ENCODE measurements at regions not wholly inside any gene's neighbourhood (a gene's known extent, or its start where the extent isn't known, plus 50 kb on each side); places are given as distances from the start of the nearest gene placed in this dataset.
"Not testable (repeated sequence)": the region's sequence is repeated elsewhere in the genome, so short reads cannot be mapped to it uniquely, and the experiment has no call there.

DNA sequence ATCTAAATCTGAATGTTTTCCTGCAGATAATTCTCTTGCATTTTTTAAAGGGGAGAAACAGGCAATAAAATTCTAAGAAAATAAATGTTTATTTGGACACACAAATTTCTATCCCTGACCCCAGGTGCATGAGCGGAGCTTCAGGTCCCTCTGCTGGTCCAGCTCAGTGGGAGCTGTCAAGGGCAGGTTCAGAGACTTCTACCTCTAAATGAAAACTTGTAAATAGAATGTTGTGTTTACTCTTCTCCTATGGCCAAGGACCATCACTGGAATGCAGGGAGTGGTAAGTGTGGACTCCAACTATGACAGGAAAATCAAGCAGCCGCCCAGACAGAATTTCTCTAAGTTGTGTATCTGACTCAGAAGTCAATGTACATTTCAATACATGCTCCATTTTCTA is 148.6 kb upstream of the TTC29 start:
- intact Hi-C loops (cut with DNase I), result no loop called here
- DNase-seq (ENCODE audit: low spot score), result no peak

DNA sequence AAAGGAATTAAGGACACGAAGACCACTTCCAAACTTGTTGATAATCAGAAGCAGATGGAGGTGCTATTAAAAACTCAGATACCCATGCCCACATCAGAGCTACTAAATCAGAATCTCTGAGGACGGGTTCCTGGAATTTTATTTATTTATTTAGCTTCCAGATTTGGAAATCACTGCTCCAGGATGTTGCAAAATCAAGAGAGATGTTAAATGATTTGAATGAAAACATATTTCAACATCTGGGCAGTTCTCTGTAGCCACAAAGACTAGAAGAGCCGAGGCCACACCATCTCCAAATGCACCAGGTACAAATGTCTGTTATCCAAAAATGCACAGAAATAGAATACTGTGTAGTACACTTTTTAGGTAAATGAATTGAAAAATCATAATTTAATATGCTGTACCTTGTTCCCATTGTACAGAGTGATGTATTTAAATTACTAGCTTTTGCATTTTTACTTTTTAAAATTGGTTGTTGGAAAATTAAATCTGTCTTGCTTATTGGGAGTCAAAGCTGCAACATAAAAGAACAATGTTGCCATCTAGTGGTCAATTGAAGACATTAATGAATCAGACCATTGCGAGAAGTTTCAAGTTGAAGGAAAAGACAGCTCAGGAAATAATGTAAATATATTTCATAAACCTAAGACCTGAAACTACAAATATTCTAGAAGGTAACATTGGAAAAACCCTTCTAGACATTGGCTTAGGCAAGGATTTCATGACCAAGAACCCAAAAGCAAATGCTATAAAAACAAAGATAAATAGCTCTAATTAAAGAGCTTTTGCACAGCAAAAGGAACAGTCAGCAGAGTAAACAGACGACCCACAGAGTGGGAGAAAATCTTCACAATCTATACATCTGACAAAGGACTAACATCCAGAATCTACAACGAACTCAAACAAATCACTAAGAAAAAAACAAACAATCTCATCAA is 151.3 kb upstream of the TTC29 start:
- intact Hi-C loops (cut with DNase I), result loop anchor here (1.0 to 5.0 kb wide), 2 partner anchors 78 to 755 kb away; no protein-coding TSS in a partner anchor
- no peak for DNase-seq (ENCODE audit: low spot score)

DNA sequence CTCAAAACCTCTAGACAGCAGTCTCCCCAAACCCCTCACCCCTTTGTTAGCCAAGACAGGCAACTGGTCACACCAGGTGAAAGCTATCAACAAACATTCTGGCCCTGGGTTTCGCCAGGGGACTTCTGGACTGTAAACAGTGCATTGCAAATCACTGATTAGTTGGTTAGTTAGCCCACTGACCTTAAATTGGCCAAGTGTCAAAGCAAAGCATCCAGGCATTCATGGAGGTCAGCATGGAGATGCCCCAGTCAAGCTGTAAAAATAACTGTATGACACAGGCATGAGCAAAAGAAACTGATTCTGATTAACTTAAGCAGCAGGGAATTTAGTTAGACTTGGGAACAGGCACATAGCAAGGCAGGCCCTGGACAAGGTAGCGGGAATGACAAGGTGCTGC is 156.0 kb upstream of the TTC29 start:
- intact Hi-C loops (cut with DNase I), result no loop called here
- no peak for DNase-seq (ENCODE audit: low spot score)

DNA sequence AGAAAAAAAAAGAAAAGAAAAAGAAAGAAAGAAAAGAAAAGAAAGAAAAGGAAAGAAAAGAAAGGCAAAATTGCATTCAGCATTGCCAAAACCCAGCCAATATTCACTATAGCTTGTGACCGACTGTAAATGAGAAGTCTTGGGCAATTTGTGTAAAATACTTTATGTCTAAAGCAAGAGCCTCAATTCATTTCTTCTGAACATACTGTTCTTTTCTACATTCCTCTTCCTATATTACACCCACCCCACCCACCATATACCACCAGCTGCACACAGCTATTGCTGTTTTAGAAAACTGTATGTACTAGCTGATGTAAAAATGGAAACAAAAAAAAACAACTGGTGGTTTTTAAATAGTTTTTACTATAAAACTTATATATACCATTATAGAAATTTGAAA is 156.9 kb upstream of the TTC29 start:
- intact Hi-C loops (cut with DNase I), result no loop called here
- no peak for DNase-seq (ENCODE audit: low spot score)

DNA sequence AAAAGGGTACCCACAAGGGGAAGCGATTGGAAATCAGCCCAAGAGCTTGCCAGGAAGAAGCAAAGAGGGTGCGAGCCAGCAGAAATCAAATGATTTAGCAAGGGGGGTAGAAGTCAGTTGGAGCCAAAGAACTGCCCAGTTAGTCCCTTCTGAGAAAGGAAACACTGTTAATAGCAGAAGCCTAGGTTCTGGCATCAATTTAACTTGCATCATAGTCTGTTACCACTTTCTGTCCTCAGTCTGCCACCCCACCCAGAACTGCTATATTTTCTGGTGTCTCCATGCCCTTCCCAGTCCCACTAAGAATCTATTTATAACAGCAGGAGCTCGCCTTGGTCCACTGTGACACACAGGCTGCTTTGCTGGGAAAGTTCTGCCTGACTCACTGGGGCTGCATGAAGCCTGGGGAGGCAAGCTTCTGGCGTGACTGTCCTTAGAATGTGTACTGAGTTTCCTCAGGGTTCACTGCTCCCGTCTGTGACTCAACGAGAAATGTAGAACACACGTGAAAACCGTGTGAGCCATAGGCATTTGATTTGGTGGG is 157.8 kb upstream of the TTC29 start:
- intact Hi-C loops (cut with DNase I), result no loop called here
- peak; percentile 76 for DNase-seq (ENCODE audit: low spot score)

DNA sequence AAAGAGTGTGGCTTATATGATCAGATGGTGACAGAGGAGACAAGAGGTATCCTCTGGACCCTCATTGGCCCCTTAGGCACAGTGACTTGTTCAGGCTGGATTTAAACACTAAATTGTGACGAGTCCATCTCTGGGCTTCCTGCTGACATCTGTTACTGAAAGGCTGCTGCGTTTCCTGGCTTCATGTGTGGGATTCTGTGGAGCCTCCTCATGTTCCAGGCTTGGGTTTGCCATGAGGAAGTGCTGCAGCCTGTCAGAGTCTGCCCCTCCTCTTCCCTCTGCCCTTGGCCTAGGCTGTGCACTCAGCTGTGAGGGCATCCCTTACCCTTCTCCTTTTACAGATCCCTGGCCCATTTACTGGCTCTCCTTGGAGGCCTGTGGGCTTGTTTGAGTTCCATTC is 159.1 kb upstream of the TTC29 start:
- intact Hi-C loops (cut with DNase I), result no loop called here
- DNase-seq (ENCODE audit: low spot score), result no peak

DNA sequence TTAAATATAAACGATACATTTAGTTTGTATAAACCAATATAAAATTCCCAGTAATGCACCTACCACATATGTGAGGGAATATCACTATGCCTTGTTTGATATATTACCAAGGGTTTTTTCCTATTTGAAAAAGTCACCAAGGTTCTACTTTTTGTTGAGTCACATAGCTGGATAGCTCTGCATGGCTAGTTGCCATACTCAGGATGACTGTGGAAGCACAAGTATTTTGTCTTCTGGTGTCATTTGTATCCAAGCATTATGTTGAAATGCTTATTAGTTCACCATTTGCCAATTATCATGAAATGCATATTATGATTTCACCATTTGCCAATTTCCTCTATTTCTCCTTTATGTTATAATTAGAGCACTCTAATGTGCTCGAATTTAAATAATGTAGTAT is 162.7 kb upstream of the TTC29 start:
- DNase-seq (ENCODE audit: low spot score), result no peak
- intact Hi-C loops (cut with DNase I), result no loop called here

DNA sequence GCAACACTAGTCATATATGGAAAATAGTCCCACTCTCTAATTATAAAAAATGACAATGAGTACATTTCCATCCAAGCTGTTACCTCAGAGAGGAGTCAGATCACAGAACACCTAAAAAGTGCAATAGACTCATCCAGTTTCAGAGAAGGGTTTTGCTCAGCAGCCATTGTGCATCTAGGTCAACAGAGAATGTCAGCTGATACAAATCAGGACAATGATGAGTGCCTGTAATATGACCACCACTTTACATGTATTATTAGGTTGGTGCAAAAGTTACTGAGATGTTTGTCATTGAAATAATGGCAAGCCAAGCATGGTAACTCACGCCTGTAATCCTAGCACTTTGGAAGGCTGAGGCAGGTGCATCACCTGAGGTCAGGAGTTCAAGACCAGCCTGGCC is 164.1 kb upstream of the TTC29 start:
- DNase-seq (ENCODE audit: low spot score), result no peak
- intact Hi-C loops (cut with DNase I), result loop anchor here (2.0 kb wide), 1 partner anchor 481 kb away; no protein-coding TSS in a partner anchor

DNA sequence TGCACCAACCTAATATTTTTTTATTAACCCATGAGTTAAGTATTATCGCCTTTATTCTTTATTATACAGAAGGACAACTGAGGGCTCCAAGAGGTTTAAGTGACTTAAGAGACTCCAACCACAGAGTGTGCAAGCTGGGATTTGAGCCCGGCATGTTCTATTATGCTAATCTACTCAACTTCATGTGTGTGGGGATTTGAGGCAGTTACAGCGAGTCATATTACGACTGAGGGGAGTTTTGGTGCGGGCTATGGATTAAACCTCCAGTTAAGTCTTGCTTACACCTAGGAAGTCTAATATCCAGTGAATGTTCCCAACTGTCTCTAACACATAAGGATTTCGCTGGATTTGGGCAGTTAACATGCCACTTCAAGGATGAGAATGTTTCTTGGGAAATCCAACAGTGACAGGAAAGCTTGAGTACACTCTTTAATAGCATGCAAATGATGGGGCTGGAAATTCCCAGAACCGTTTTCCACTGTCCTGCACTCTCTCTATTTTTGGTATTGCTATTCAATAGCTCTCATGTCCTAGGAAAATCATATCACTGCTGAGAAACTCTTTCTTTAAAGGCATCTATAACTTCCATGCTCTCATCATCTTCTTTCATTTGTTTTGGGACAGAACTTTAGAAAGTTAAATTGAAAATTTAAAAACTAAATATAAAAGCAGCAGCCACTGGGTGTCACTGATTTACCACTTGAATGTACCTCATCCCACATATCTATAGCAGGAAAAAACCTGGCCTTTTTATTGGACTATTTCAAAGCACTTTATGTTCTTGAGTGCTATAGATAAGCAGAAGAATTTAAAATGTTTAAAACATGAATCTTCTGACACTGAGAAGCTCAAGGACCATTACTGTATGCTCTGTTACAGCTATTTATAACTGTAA is 165.1 kb upstream of the TTC29 start:
- DNase-seq (ENCODE audit: low spot score), result no peak
- intact Hi-C loops (cut with DNase I), result loop anchor here (2.0 kb wide), 1 partner anchor 480 kb away; no protein-coding TSS in a partner anchor

DNA sequence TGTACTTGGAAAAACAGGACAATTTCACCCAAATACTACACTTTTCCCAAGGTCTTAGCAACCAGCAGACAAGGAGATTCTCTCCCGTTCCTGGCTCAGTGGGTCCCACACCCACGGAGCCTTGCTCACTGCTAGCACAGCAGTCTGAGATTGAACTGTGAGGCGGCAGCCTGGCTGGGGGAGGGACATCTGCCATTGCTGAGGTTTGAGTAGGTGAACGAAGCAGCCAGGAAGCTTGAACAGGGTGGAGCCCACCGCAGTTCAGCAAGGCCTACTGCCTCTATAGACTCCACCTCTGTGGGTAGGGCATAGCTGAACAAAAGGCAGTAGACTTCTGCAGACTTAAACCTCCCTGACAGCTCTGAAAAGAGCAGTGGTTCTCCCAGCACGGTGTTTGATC is 166.5 kb upstream of the TTC29 start:
- intact Hi-C loops (cut with DNase I), result not testable (repeated sequence)

DNA sequence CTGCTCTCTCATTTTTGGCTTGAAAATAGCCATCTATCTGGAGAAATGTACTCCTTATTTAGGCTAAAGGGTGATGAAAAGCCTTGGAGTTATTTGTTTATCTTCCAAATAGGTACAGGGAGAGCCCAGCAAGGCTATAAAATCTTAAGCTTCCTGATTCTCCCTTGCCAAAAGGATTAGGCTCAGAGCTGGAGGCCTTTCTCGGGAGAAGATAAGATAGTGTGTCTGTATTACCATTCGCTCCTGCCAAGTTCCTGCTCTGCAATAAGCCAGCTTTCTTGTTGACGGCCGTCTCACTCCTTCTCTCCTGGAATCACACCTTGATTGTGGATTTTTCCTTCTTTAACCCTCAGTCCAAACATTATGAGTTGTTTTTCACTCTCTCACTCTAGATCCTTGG is 171.8 kb upstream of the TTC29 start:
- no peak for DNase-seq (ENCODE audit: low spot score)
- intact Hi-C loops (cut with DNase I), result loop anchor here (5.0 kb wide), 1 partner anchor 40 kb away; no protein-coding TSS in a partner anchor

More for the DNA sequence above, 166.5 kb upstream of the TTC29 start:
- DNase-seq (ENCODE audit: low spot score), result not testable (repeated sequence)

DNA sequence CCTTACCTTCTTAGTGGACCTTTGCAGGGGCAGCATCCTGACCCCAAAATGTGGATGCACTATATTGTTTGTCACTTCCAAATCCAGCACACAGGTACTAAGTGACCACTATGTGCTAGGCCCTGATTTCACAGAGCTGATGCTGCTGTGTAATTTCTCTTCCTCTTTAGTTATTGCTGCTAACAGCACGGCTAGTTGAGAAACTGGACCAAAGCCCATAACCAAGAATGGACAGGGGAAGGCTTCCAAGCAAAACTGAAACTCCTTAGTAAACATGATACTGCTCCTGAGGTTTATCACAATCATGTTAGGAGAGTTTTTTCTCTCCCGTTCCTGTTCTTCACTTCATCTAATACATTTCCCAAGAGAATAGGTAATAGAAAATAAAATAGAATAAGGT is 172.9 kb upstream of the TTC29 start:
- intact Hi-C loops (cut with DNase I), result loop anchor here (5.0 kb wide), 1 partner anchor 39 kb away; no protein-coding TSS in a partner anchor

DNA sequence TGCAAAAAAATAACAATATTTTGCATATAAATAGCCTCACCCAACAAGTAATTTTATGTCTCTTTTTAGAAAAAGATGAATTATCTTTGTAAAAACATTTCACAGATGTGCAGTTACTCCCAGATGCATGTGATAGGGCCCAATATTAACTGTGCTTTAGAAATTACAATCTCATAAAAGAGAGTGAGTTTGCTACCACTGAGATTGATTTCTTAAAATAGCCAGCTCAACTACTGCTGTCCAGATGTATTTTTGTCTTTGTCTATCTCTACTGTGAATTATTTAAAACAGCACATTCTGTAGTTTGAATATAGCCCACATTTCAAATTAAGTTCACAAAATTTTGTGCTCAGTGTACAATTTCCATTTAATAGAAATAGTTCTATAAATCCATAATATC is 177.0 kb upstream of the TTC29 start:
- intact Hi-C loops (cut with DNase I), result no loop called here
- no peak for DNase-seq (ENCODE audit: low spot score)

More for the DNA sequence above, 172.9 kb upstream of the TTC29 start:
- no peak for DNase-seq (ENCODE audit: low spot score)

DNA sequence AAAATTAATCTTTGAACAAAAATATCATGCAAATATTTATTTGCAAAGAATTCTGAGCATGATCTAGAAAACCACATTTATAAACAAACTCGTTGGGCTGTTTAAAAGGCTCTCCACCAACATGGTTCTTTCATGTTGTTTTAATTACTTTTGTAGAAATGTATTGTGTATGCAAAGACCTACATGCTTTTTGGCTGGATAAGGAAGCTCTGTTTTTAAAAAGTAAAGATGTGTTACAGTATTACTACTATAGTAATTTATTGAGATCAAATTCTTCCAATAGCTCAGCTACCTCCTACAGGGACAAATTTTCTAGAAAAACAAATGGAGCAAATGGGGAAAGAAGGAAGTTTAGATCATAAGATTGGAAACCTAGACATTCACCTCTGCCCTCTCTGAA is 177.5 kb upstream of the TTC29 start:
- DNase-seq (ENCODE audit: low spot score), result no peak
- intact Hi-C loops (cut with DNase I), result no loop called here

DNA sequence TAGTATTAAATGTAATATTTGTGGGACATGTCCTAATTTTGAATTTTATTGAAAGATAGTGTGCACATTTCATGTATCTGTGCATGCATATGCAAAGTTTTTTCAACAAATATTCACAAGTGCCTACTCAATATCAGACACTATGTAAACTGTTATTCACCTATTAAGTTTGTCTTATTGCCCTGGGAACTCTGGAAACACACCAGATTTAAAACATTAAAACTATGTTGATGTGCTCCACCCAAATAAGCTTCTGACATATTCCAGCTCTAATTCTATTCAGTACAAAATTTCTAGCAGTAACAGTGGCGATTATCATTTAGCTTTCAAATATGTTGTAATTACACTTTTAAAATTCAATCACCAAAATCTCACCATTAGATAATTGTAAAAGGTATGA is 183.1 kb upstream of the TTC29 start:
- no peak for DNase-seq (ENCODE audit: low spot score)
- intact Hi-C loops (cut with DNase I), result no loop called here

DNA sequence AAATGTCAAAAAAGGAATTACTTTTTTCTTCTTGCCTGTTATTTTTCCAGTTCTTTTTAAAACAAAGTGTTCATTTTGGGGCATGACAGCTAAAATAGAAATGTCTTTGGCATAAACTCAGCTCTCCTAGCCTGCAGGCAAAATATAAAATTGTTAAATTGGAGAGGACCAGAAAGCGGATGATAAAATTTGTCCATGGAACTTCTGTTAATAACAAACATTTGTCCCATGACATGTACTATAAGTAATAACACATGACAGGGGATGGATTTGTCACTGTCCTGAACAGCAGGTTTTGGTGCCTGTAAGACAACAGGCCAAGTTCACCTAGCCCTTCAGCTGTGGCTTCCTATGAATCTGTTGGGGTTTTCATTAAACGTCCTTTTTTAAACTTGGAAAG is 184.0 kb upstream of the TTC29 start:
- intact Hi-C loops (cut with DNase I), result no loop called here
- DNase-seq (ENCODE audit: low spot score), result no peak

DNA sequence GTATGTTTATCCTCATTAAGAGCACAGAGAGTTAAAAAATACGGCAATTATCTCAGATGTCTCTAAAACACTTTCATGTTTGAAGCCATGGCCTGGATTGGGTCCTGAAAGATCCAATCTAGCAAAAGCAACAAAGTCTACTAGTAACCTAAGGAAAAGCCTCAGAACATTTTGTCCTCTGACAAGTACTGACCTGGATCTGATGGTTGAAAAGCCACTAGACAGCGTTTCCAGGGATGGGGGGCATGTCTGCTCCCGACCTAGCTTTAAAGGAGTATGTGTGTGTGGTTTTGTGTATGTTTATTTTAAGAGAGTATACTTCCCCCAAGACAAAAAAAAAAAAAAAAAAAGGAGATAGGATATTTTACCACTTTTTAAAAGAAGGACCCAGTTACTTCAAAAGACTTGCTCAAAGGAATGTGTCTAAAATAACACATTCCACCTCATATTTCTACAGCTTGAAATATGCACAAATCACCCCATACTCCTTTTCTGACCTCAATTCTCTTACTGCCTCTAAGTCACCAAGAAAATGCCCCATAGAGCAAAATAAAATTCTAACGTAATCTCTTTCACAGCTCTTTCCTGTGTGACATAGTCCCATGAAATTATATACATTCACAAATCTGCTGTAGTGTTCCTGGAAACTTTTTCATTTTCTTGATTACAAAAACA is 189.0 kb upstream of the TTC29 start:
- intact Hi-C loops (cut with DNase I), result no loop called here
- DNase-seq (ENCODE audit: low spot score), result no peak

DNA sequence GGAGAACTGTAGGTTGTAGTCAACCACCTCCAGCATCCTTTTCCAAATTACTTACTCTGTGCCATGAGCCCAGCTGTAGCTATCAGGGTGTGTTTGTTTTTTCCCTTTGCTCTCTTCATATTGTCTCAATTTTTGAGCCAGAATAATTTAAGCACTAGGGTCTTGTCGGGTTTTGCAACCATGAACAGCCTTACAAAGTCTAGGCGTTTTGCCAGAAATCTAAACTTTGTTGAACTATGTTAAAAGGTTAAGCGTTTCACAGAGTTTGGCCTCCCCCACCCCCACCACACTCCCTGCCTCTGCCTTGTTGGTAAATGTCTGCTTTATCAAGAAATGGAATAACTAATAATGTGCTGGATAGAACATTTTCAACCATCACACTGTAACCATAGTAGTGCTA is 190.6 kb upstream of the TTC29 start:
- intact Hi-C loops (cut with DNase I), result no loop called here
- DNase-seq (ENCODE audit: low spot score), result no peak

DNA sequence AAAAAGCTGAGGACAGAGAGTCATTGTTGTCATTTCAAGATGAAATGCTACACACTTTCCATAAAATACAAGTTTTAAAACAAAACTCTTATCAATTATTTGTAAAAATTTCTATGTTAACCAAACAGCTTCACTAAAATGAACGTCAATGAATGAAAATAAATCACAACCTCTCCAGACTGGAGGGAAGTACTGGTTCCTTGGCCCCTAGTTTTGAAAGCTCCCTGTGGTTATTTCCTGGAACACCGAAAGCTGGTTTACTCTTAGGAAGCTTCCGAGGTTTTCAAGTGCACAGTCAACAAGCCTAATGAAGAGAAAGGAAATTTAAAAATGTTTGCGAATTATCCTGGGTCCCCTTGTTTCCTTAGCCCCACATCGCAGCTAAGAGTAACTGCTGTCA is 191.1 kb upstream of the TTC29 start:
- intact Hi-C loops (cut with DNase I), result no loop called here
- no peak for DNase-seq (ENCODE audit: low spot score)

DNA sequence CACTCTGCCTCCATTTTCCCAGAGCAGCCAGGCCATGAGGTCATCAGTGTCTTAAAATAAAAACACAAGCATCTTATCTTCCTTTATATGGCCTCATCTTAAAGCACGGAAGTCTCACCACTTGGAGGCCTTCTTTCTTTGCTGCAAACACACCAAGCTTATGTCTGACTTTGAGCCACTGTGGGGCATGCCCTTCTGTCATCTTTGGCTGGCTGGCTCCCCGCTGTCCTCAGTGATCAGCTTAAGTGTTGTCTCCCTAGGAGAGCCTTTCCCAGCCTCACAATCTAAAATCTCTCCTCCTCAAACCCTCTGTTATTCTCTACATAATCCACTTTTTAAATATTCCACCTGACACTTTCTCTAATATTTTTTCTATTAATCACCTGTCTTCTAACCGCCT is 191.6 kb upstream of the TTC29 start:
- intact Hi-C loops (cut with DNase I), result no loop called here
- no peak for DNase-seq (ENCODE audit: low spot score)
